Activated T-helper 1 cell treated with anti-CD3 and anti-CD28 coated beads, Interleukin-12 subunit alpha, Interleukin-12 subunit beta, Interleukin-2, Interleukin-4 antibody, amounts not matched to agents 30 ng/mL and 10 ng/mL and 1 ng/mL, durations not matched to agents 14 hours and 24 hours and 36 hours (primary cell): ENCODE measurements at regions not wholly inside any gene's neighbourhood (a gene's known extent, or its start where the extent isn't known, plus 50 kb on each side); places are given as distances from the start of the nearest gene placed in this dataset.
"Not testable (repeated sequence)": the region's sequence is repeated elsewhere in the genome, so short reads cannot be mapped to it uniquely, and the experiment has no call there.

Experiments used
- DNase-seq: peaks from one replicate; pipeline ENCODE4 v3.0.0; 2021; ENCODE audit warnings: low spot score
- H3K27ac Mint-ChIP-seq: one replicate; pipeline ENCODE4 v1.8.0; 2021; ENCODE audit warnings: mild to moderate bottlenecking, mixed read lengths
- H3K27me3 Mint-ChIP-seq: one replicate; pipeline ENCODE4 v1.8.0; 2022; ENCODE audit warnings: mild to moderate bottlenecking, moderate library complexity, mixed read lengths; ENCODE audit not compliant: insufficient read depth
- H3K36me3 Mint-ChIP-seq: one replicate; pipeline ENCODE4 v1.8.0; 2021; ENCODE audit warnings: low read depth, mixed read lengths
- H3K4me1 Mint-ChIP-seq: one replicate; pipeline ENCODE4 v1.8.0; 2021; ENCODE audit warnings: low read depth, mixed read lengths
- H3K4me3 Mint-ChIP-seq: one replicate; pipeline ENCODE4 v1.8.0; 2021; ENCODE audit warnings: mild to moderate bottlenecking, moderate library complexity, mixed read lengths
- H3K9me3 Mint-ChIP-seq: one replicate; pipeline ENCODE4 v1.8.0; 2021; ENCODE audit warnings: mixed read lengths
- intact Hi-C: fragments of 100-400 bp; cut with micrococcal nuclease; formaldehyde crosslinking; loops from one replicate; pipeline ENCODE4 v1.15.1; 2024

DNA sequence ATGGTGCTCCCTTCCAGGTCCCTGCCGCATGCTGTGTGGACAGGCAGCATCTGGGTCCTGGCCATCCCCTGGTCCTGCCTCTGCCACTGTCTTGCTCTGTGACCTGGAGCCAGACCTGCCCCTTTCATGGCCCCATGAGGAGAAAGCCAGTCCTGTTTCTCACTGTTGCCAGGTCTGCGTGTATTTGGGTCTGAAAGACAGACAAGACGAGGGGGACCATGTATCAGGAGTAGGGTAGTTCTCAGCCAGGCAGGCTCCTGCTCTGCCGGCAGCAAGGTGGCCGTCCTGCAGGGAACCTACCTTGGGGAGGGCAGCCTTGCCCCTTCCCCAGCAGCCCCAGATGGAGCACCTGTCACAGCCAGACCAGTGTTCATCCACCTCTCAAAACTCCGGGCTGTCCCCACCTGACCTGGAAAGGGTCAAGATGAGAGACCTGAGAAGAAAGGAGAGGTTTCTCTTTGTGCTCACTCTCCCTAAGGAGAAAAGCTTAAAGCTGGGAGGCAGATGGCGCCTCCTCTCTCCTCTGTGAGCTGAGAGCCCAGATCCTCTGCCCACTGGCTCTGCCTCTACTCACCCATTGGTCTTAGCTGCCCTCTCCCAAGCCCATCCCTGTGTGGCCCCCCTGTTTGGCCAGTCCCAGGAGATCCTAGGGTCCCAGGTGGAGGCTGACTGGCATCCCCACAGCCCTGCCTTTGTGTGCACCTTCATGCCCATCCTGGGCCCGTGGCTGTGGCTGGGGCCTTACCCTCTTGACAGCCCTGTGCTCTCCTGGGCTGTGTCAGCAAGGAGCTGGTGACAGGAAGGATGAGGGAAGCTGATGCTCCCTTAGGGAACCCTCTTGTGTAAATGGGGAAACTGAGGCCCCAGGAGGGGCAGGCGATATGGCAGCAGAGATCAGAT is 116.1 kb upstream of the PCBD1 start:
- no peaks in the 10 kb centered on the region for H3K4me1 Mint-ChIP-seq
- no peak overlapping the region for H3K27ac Mint-ChIP-seq
- DNase-seq: no peak
- no peak overlapping the region for H3K4me3 Mint-ChIP-seq
- intact Hi-C loops: no loop called here
- H3K27me3 Mint-ChIP-seq: no peaks in the 10 kb centered on the region
- H3K9me3 Mint-ChIP-seq: no peaks in the 10 kb centered on the region
- H3K36me3 Mint-ChIP-seq: no peaks in the 10 kb centered on the region

DNA sequence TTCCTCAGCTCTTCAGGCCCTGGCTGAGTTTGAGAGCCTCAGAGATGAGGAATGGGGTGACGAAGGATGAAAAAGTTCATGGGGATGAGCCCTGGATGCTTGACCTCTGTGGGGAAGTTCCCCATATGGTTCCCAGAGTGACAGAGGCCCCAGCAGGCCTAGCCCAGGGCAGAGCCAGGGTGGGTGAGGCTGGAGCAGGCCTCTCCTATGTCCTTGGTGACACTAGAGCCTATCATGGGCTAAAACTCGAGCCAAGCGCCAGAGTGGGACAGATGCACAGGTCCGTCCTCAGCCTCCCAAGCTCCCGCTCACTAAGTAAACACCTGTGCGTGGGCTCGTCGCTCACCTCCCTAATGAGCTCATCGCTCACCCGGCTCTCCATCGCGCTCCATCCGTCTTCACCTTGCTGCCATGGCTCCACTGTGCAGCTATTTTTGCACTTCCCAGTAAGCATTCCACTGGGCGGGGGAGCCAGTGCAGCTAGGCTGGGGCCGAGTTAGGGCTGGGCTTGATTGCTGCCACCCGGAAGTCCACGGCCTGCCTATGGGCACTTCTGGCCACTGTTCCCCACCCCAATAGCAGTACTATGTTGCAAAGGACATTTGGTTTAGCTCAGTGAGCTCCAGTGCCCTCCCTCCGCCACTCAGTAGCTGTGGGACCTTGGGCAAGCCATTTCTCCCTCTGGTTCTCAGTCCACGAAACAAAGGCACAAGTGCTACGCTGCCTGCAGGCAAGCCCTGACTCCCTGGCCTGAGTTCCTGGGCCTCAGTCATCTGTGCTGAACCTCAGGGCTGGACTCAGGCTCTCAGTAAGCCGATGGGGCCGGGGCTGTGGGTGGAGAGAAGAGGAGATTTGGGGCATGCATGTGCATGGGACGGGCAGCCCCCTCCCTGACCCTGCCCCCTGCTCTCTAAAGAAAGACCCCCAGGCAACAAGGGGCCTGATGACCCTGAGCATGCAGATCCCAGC is 117.3 kb upstream of the PCBD1 start:
- intact Hi-C loops: no loop called here
- no peak for DNase-seq
- no peaks in the 10 kb centered on the region for H3K4me1 Mint-ChIP-seq
- H3K9me3 Mint-ChIP-seq: no peaks in the 10 kb centered on the region
- H3K27me3 Mint-ChIP-seq: no peaks in the 10 kb centered on the region
- no peak overlapping the region for H3K27ac Mint-ChIP-seq
- H3K4me3 Mint-ChIP-seq: no peak overlapping the region
- no peaks in the 10 kb centered on the region for H3K36me3 Mint-ChIP-seq

DNA sequence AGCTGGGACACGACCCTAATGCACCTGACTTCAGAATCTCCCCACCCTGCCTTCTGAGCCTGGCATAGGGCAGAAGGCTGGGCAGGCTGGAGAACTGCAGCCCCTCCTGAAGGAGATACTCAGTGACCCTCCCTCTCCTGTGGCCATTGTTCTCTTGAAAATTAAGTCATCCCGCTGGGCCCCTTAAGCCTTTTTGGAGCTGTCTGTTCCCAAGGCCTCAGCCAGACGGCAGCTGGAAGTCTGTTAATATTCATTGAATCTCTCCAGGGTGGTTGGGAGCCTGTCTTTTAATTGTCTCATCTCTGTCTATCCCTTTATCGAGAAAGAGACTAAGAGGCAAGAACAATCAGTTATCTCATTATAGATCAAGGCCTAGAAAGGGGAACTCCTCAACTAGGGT is 118.1 kb upstream of the PCBD1 start:
- intact Hi-C loops: no loop called here
- H3K4me3 Mint-ChIP-seq: no peak overlapping the region
- DNase-seq: no peak
- H3K36me3 Mint-ChIP-seq: no peaks in the 10 kb centered on the region
- no peaks in the 10 kb centered on the region for H3K4me1 Mint-ChIP-seq
- H3K9me3 Mint-ChIP-seq: no peaks in the 10 kb centered on the region
- H3K27me3 Mint-ChIP-seq: no peaks in the 10 kb centered on the region
- H3K27ac Mint-ChIP-seq: no peak overlapping the region

DNA sequence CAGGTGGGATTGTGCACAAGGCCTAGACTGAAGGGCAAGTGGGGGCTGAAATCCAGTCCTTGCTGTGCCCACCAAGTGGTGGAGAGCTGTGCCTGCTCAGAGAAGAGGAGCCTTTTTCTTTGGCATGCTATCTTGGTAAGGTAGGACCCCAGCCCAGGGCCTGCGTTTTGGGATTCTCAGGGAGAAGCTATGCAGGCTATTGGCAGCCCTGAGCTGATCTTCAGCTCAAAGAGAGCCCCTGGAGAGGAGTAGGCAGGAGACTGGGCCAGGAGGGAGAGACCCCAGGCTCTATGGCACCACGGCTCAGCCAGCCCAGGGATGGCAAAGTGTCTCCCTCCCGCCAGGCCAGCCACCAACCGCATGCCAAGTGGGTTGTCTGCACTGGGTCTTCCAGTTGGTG is 119.2 kb upstream of the PCBD1 start:
- Mint-ChIP-seq H3K27me3 (no peaks in the 10 kb centered on the region), H3K4me1 (no peaks in the 10 kb centered on the region), H3K4me3 (no peak overlapping the region), H3K9me3 (no peaks in the 10 kb centered on the region), H3K27ac (no peak overlapping the region), H3K36me3 (no peaks in the 10 kb centered on the region)
- no peak for DNase-seq
- intact Hi-C loops: no loop called here

DNA sequence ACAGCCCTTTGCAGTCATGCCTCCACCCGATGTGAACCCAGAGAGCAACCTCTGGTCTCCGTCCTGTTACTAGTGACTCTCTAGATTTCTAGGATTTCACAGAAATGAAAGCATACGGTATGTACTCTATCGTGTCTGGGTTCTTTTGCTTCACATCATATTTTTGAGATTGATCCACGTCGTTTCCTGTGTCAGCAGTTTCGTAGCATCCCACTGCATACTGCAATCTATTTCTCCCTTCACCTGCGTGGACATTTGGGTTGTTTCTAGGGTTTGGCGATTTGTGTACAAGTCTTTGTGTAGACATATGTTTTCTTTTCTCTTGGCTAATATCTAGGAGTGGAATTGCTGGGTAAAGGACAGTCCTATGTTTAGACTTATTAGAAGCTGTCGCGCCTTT is 119.8 kb upstream of the PCBD1 start:
- intact Hi-C loops: no loop called here
- Mint-ChIP-seq H3K4me3 (no peak overlapping the region), H3K36me3 (no peaks in the 10 kb centered on the region), H3K27me3 (no peaks in the 10 kb centered on the region), H3K27ac (no peak overlapping the region), H3K9me3 (no peaks in the 10 kb centered on the region), H3K4me1 (no peaks in the 10 kb centered on the region)
- no peak for DNase-seq

DNA sequence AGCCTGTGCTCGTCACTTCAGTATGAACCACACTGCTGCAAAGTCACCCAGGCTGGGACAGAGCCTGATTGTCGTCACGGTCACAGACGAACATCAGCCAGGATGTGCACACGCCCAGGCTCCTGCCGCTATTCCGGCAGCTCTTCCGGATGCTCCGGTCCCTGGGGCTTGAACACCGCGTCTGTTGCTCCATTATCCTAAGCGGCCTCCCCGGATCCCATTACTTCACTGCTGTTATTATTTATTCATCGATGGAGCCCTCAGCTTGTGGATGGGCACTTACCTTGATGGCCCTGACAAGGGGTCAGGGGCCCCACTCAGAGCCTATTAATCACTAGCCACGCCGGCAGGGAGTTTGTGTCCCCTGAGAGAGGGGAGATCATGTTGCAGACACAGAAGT is 120.8 kb upstream of the PCBD1 start:
- Mint-ChIP-seq H3K36me3 (no peaks in the 10 kb centered on the region), H3K27ac (no peak overlapping the region), H3K4me3 (no peak overlapping the region), H3K9me3 (no peaks in the 10 kb centered on the region), H3K27me3 (no peaks in the 10 kb centered on the region), H3K4me1 (no peaks in the 10 kb centered on the region)
- intact Hi-C loops: no loop called here
- DNase-seq: no peak

DNA sequence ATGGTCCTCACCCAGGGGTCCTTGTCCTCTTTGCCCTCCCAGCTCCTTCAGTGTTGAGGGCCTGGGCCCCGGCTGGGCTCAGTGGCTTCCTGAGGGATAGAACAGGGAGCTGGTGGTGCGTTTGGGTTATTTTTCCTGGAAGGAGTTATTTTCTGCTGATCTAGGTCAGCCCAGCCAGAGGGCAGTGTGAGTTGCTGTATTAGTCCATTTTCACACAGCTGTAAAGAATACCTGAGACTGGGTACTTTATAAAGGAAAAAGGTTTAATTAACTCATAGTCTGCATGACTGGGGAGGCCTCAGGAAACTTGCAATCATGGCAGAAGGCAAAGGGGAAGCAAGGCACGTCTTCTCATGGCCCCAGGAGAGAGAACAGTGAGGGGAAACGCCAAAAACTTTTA is 122.4 kb upstream of the PCBD1 start:
- DNase-seq: no peak
- H3K4me3 Mint-ChIP-seq: no peak overlapping the region
- intact Hi-C loops: no loop called here
- H3K27me3 Mint-ChIP-seq: peaks cover 2% of the 10 kb centered on the region
- no peaks in the 10 kb centered on the region for H3K36me3 Mint-ChIP-seq
- no peak overlapping the region for H3K27ac Mint-ChIP-seq
- no peaks in the 10 kb centered on the region for H3K9me3 Mint-ChIP-seq
- H3K4me1 Mint-ChIP-seq: no peaks in the 10 kb centered on the region

DNA sequence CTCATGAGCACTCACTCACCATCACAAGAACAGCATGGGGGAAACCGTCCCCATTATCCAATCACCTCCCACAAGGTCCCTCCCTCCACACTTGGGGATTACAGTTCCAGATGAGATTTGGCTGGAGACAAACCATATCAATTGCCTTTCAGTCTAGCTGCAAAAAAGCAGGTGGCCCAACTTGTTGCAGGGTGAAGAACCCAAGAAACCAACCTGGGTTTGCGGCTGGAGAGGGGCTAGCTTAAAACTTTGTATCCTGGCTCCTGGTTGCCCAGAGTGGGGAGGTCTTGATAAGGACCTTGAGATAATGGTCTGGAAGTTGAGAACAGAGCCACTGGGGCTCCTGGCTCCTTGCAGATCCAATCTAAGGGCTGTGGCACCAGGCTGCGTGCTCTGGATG is 122.8 kb upstream of the PCBD1 start:
- Mint-ChIP-seq H3K4me3 (no peak overlapping the region), H3K36me3 (no peaks in the 10 kb centered on the region), H3K27ac (no peak overlapping the region), H3K4me1 (no peaks in the 10 kb centered on the region), H3K9me3 (no peaks in the 10 kb centered on the region), H3K27me3 (peaks cover 2% of the 10 kb centered on the region)
- no peak for DNase-seq
- intact Hi-C loops: no loop called here

DNA sequence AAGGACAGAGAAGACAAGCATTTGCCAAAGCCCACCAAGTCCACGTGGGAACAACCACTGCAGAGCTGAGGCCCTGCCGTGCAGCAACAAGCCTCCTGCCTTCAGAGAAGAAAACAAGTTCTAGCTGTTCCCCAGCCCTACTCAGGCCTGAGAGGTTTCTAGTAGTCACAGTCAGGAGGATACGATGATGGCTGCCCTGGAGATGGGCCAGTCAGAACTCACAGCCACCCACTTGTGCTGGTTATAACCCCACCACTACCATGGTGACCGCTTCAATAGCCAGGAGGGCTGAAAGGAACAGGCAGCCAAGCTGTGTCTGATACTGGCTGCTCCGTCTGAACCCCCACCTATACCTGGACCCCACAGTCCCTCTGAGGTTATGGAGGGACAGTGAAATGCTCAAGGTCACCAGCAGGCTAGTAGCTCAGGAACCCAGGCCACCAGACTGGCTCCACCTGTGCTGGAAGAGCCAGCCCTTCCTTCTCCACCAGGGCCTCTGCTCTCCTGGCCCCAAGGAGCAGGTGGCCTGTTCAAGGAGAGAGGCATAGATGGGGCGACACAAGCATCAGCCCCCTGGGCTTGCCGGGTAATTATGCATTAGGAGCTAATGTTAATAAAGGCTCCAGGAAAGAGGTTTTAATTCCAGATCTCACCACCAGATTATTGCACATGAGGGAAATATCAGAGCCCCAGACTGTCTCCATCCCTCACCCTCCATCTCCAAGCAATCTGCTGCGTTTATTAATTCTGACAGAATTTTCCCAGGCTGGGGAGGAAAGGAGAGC is 125.8 kb upstream of the PCBD1 start:
- intact Hi-C loops: no loop called here
- no peak overlapping the region for H3K27ac Mint-ChIP-seq
- H3K27me3 Mint-ChIP-seq: peaks cover 7% of the 10 kb centered on the region
- H3K4me1 Mint-ChIP-seq: no peaks in the 10 kb centered on the region
- no peaks in the 10 kb centered on the region for H3K9me3 Mint-ChIP-seq
- no peaks in the 10 kb centered on the region for H3K36me3 Mint-ChIP-seq
- DNase-seq: no peak
- H3K4me3 Mint-ChIP-seq: no peak overlapping the region

DNA sequence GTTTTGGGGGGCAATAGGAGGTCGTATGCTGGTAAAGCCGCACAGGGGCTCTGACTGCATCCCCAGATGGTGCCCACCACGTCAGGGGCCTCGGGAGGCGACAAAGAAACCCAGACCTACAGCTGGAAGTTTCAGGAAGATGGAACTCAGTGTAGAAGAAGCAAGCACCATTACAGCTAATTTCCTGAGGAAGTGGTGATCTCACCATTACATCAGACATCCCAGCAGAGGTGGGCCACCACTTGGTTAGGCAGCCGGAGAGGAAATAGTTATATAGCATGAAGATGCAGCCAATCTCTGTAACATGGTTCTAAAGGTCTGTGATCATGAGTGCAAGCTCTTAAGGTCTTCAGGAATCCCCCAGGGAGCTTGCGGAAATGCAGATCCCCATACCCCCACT is 127.3 kb upstream of the PCBD1 start:
- no peak overlapping the region for H3K27ac Mint-ChIP-seq
- no peak for DNase-seq
- H3K36me3 Mint-ChIP-seq: no peaks in the 10 kb centered on the region
- intact Hi-C loops: no loop called here
- H3K4me1 Mint-ChIP-seq: no peaks in the 10 kb centered on the region
- no peak overlapping the region for H3K4me3 Mint-ChIP-seq
- H3K9me3 Mint-ChIP-seq: no peaks in the 10 kb centered on the region
- H3K27me3 Mint-ChIP-seq: peaks cover 7% of the 10 kb centered on the region

DNA sequence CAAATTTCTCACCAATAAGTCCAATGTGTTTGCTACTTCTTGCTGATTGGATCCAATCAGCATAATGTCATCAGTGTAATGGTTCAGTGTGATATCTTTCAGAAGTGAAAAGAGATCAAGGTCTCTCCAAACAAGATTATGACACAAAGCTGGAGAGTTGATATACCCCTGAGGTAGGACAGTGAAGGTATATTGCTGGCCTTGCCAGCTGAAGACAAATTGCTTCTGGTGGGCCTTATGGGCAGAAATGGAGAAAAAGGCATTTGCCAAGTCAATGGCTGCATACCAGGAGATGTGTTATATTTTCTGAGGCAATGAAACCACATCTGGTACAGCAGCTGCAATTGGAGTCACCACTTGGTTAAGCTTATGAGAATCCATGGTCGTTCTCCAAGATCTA is 131.7 kb upstream of the PCBD1 start:
- H3K4me3 Mint-ChIP-seq, H3K27ac Mint-ChIP-seq, H3K27me3 Mint-ChIP-seq, H3K36me3 Mint-ChIP-seq, DNase-seq, H3K9me3 Mint-ChIP-seq, intact Hi-C loops, H3K4me1 Mint-ChIP-seq: not testable (repeated sequence)

DNA sequence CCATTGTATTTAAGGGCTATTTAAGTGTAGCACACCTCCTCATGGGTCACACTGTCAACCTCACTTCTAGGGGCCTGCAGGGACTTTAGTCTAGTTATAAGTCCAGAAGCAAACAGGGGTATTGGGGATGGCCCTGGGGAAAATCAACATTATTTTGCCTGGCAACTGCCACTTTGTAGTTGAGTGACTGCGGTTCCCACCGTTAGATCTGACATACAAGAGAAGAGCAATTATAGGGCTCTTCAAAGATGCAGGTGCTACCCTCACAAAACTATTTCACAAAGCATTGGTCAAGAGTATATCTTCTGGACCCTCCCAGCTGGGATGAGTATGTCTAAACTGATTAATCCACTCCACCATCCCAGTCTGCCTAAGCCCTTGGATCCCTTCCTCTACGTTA is 133.0 kb upstream of the PCBD1 start:
- Mint-ChIP-seq H3K27ac (no peak overlapping the region), H3K27me3 (peaks cover 5% of the 10 kb centered on the region), H3K4me1 (no peaks in the 10 kb centered on the region), H3K36me3 (no peaks in the 10 kb centered on the region), H3K4me3 (no peak overlapping the region), H3K9me3 (no peaks in the 10 kb centered on the region)
- intact Hi-C loops: no loop called here
- no peak for DNase-seq
